Muscle layer of colon (tissue), 2 donors: ENCODE measurements at regions not wholly inside any gene's neighbourhood (a gene's known extent, or its start where the extent isn't known, plus 50 kb on each side); places are given as distances from the start of the nearest gene placed in this dataset.
"Not testable (repeated sequence)": the region's sequence is repeated elsewhere in the genome, so short reads cannot be mapped to it uniquely, and the experiment has no call there.

Experiments
- H3K27ac ChIP-seq: one replicate; pipeline ENCODE4 v1.7.0; 2013; ENCODE audit warnings: low read depth, mild to moderate bottlenecking, low read length, moderate library complexity
- H3K27me3 ChIP-seq, 2 donors: one replicate each; pipeline ENCODE4 v1.7.0; 2013; ENCODE audit warnings: low read length in 2 of 2, mild to moderate bottlenecking in 2 of 2; ENCODE audit not compliant: insufficient read depth in 2 of 2, control insufficient read depth in 1 of 2
- H3K36me3 ChIP-seq: one replicate; pipeline ENCODE4 v1.7.0; 2013; ENCODE audit warnings: mild to moderate bottlenecking, low read length; ENCODE audit not compliant: insufficient read depth
- H3K4me1 ChIP-seq: one replicate; pipeline ENCODE4 v1.7.0; 2013; ENCODE audit warnings: mild to moderate bottlenecking, low read length; ENCODE audit not compliant: insufficient read depth
- H3K4me3 ChIP-seq, 2 donors: one replicate each; pipeline ENCODE4 v1.7.0; 2013; ENCODE audit warnings: low read length in 2 of 2, low read depth in 1 of 2, mild to moderate bottlenecking in 1 of 2, moderate library complexity in 1 of 2
- H3K9ac ChIP-seq: one replicate; pipeline ENCODE4 v1.7.0; 2013; ENCODE audit warnings: low read length
- H3K9me3 ChIP-seq: one replicate; pipeline ENCODE4 v1.7.0; 2013; ENCODE audit warnings: mild to moderate bottlenecking, low read length
- donor health status: abdominal sarcoma.
- donor health status: Adenocarcinoma of cecum.

- Histone ChIP-seq H3K9ac (no peak overlapping the region), H3K36me3 (no peaks in the 10 kb centered on the region), H3K27me3 (no peaks in the 10 kb centered on the region), H3K9me3 (no peaks in the 10 kb centered on the region), H3K4me3 (no peak overlapping the region), H3K4me1 (no peaks in the 10 kb centered on the region), H3K27ac (no peak overlapping the region)
Measured at GRCh38 chr20:50332491-50332980, 141.9 kb downstream of the CEBPB start.

DNA sequence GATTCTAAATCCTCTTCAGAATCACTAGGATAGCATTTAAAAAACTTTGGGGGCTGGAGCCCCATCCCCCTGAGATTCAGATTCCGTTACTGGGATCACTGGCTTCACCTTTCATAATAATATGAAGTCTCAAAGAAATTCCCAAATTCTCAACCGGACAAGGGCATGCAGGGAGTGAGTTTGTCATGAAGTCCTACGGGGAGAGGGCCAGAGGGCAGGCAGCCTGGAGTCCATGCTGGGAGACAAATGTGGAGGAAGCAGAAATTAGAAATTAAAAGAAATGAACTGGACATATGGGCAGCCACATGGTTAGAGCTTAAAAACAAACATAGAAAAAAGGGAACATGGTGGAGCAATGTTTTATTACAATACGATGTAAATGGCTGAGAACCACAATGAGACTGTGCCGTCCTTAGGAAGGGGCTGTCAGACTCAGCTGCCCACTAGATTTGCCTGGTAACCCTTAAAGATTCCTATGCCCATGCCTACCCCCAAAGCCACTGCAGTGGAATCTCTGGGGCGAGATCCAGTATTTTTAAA, 142.6 kb downstream of the CEBPB start:
- no peaks in the 10 kb centered on the region for H3K36me3 ChIP-seq
- H3K27ac ChIP-seq, result no peak overlapping the region
- no peak overlapping the region for H3K9ac ChIP-seq
- no peaks in the 10 kb centered on the region for H3K4me1 ChIP-seq
- H3K9me3 ChIP-seq, result no peaks in the 10 kb centered on the region
- H3K27me3 ChIP-seq, result no peaks in the 10 kb centered on the region
- no peak overlapping the region for H3K4me3 ChIP-seq

DNA sequence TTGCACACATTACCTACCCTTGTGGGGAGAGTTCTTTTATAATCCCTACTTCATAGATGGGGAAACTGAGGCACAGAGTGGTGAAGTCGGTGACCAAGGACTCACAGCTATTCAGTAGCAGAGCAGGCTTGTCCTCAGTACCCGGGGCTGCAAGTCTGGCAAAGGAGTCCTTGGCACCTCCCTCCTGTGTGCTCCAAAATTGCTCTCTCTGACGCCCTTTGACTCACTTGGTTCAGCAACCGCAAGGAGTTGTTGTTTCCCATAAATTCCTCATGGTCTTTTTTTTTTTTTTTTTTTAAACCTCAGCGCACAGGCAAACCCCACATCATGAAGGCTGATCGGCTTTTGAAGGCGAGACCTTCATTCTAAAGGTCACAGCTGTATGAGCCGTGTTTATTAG, 143.2 kb downstream of the CEBPB start:
- Histone ChIP-seq H3K36me3 (no peaks in the 10 kb centered on the region), H3K9ac (no peak overlapping the region)

DNA sequence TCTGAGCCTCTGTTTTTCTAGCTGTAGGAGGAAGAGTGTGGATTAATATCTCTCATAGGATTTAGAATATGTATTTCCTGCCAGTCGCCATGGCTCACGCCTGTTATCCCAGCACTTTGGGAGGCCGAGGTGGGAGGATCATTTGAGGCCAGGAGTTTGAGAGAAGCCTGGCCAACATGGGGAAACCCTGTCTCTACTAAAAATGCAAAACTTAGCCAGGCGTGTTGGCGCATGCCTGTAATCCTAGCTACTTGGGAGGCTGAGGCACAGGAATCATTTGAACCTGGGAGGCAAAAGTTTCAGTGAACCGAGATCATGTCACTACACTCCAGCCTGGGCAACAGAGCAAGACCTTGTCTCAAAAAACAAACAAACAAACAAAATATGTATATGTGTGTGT, 143.9 kb downstream of the CEBPB start:
- not testable (repeated sequence) for H3K9me3 ChIP-seq, H3K27ac ChIP-seq, H3K36me3 ChIP-seq, H3K9ac ChIP-seq, H3K27me3 ChIP-seq, H3K4me1 ChIP-seq, H3K4me3 ChIP-seq

More for the DNA sequence above, 143.2 kb downstream of the CEBPB start:
- H3K27ac ChIP-seq, result no peak overlapping the region
- H3K4me1 ChIP-seq, result peaks cover 3% of the 10 kb centered on the region
- H3K9me3 ChIP-seq, result no peaks in the 10 kb centered on the region
- H3K4me3 ChIP-seq, result no peak overlapping the region
- H3K27me3 ChIP-seq, result no peaks in the 10 kb centered on the region

GRCh38 chr20:50335105-50335504, 144.5 kb downstream of the CEBPB start:
- Histone ChIP-seq H3K4me3 (no peak overlapping the region), H3K9ac (no peak overlapping the region), H3K4me1 (peaks cover 3% of the 10 kb centered on the region), H3K9me3 (no peaks in the 10 kb centered on the region), H3K36me3 (no peaks in the 10 kb centered on the region), H3K27me3 (no peaks in the 10 kb centered on the region), H3K27ac (no peak overlapping the region)

DNA sequence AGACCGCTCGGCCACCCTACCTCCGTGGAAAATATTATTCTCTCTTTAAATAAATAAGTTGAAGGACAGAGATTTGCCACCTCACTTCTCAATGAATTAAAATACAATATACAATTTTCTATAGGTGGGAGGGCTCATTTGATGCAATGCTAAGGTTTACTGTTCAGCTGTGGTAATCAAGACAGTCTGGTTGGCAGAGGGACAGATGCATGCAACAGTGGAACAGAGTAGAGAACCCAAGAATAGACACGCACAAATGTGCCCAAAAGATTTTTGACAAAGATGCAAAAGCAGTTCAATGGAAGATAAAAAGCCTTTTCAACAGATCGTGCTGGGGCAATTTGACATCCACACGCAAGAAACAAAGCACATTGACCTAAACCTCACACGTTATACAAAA, 145.2 kb downstream of the CEBPB start:
- Histone ChIP-seq H3K9ac (no peak overlapping the region), H3K4me1 (peaks cover 3% of the 10 kb centered on the region), H3K27ac (no peak overlapping the region)

DNA sequence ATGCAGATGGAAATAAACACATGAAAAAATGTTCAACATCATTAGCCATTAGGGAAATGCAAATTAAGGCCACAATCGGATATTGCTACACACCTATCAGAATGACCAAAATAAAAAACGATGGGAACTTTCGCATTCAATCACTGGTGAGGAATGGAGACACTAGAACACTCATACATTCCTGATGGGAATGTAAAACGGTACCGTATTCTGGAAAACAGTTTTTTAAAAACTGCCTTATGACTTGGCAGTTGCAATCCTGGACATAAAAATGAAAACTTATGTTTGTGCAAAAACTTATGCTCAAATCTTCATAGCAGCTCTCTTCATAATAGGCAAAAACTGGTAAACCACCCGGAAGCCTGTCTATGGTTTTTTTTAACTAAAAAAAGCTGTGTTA, 146.0 kb downstream of the CEBPB start:
- H3K4me3 ChIP-seq, result no peak overlapping the region
- H3K36me3 ChIP-seq, result no peaks in the 10 kb centered on the region
- no peaks in the 10 kb centered on the region for H3K9me3 ChIP-seq
- H3K27me3 ChIP-seq, result no peaks in the 10 kb centered on the region
- no peak overlapping the region for H3K27ac ChIP-seq
- H3K9ac ChIP-seq, result no peak overlapping the region
- peaks cover 3% of the 10 kb centered on the region for H3K4me1 ChIP-seq

More for the DNA sequence above, 145.2 kb downstream of the CEBPB start:
- Histone ChIP-seq H3K9me3 (no peaks in the 10 kb centered on the region), H3K4me3 (no peak overlapping the region), H3K27me3 (no peaks in the 10 kb centered on the region), H3K36me3 (no peaks in the 10 kb centered on the region)

- no peak overlapping the region for H3K27ac ChIP-seq
- no peaks in the 10 kb centered on the region for H3K27me3 ChIP-seq
- H3K9me3 ChIP-seq, result no peaks in the 10 kb centered on the region
- no peak overlapping the region for H3K4me3 ChIP-seq
- H3K36me3 ChIP-seq, result no peaks in the 10 kb centered on the region
- H3K9ac ChIP-seq, result no peak overlapping the region
- peaks cover 3% of the 10 kb centered on the region for H3K4me1 ChIP-seq
Measured at GRCh38 chr20:50337521-50338466, 147.2 kb downstream of the CEBPB start.

- Histone ChIP-seq H3K9ac (peak overlapping the region; percentile 5), H3K9me3 (no peaks in the 10 kb centered on the region), H3K27ac (peak overlapping the region; percentile 27), H3K4me1 (peaks cover 3% of the 10 kb centered on the region), H3K27me3 (no peaks in the 10 kb centered on the region), H3K36me3 (no peaks in the 10 kb centered on the region), H3K4me3 (no peak overlapping the region)
Measured at GRCh38 chr20:50338479-50339391, 148.1 kb downstream of the CEBPB start.

DNA sequence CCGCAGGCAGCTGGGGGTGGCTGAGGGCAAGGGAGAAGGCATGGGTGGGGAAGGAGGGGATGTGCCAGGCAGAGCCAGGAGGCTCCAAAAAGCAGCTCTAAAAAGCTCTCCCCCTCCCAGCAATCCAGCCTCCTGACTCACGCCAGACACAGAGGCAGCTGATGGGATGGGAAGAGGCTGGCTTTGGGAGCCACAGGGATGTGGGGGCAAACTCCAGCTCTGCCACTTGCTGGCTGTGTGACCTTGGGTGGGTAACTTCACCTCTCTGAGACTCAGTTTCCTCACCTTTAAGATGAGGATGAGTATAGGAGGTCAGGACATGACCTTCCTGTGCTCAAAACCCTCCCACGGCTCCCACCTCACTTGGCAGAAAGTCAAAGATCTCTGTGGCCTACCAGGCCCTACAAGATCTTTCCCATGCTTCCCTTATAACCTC, 148.9 kb downstream of the CEBPB start:
- no peak overlapping the region for H3K27ac ChIP-seq
- H3K9me3 ChIP-seq, result no peaks in the 10 kb centered on the region
- H3K4me1 ChIP-seq, result peaks cover 3% of the 10 kb centered on the region
- H3K9ac ChIP-seq, result no peak overlapping the region
- no peaks in the 10 kb centered on the region for H3K36me3 ChIP-seq
- no peak overlapping the region for H3K4me3 ChIP-seq
- no peaks in the 10 kb centered on the region for H3K27me3 ChIP-seq

- Histone ChIP-seq H3K27ac (no peak overlapping the region), H3K4me1 (peaks cover 3% of the 10 kb centered on the region), H3K9ac (no peak overlapping the region), H3K27me3 (no peaks in the 10 kb centered on the region), H3K36me3 (no peaks in the 10 kb centered on the region), H3K9me3 (no peaks in the 10 kb centered on the region), H3K4me3 (no peak overlapping the region)
Measured at GRCh38 chr20:50340541-50340940, 149.9 kb downstream of the CEBPB start.
